ENCODE measurements at regions not wholly inside any gene's neighbourhood (a gene's known extent, or its start where the extent isn't known, plus 50 kb on each side); places are given as distances from the start of the nearest gene placed in this dataset.

DNA sequence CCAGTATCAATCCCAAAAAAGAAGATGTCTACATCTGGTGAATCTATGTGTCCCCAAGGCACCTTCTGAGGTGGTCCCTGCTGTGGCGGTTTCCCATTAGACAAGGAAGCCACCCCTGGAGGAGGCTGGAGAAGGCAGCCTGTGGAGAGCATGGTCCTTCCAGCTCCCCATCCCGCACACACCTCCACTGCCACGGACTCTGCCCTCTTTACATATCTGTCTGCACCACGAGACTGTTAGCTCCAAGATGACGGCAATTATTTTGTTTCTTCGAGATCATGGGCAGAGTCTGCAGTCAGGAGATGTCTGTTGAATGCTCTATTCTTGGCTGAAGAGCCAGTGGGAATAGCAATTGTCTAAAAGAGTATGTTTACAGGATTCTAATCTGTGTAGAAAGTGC is 132.0 kb downstream of the OSR1 start:
- DNase-seq (ENCODE audit: low read depth) = no peak
- POLR2A ChIA-PET = no interaction called here
- Histone ChIP-seq H3K36me3 (ENCODE audit: control insufficient read depth, insufficient read depth, low read length) (no peaks in the 10 kb centered on the region), H3K27me3 (ENCODE audit: control insufficient read depth, insufficient read depth, low read length) (no peaks in the 10 kb centered on the region), H3K4me3 (ENCODE audit: low read depth, low read length) (no peak overlapping the region)
- TF ChIP-seq, protein P1, sequence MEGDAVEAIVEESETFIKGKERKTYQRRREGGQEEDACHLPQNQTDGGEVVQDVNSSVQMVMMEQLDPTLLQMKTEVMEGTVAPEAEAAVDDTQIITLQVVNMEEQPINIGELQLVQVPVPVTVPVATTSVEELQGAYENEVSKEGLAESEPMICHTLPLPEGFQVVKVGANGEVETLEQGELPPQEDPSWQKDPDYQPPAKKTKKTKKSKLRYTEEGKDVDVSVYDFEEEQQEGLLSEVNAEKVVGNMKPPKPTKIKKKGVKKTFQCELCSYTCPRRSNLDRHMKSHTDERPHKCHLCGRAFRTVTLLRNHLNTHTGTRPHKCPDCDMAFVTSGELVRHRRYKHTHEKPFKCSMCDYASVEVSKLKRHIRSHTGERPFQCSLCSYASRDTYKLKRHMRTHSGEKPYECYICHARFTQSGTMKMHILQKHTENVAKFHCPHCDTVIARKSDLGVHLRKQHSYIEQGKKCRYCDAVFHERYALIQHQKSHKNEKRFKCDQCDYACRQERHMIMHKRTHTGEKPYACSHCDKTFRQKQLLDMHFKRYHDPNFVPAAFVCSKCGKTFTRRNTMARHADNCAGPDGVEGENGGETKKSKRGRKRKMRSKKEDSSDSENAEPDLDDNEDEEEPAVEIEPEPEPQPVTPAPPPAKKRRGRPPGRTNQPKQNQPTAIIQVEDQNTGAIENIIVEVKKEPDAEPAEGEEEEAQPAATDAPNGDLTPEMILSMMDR (IDR thresholded peaks at IDR 0.05; ENCODE audit: insufficient read depth, low read depth, low read length) = no peak
- CTCF ChIA-PET = interaction anchor here (1.0 kb wide), 1 partner anchor 18 kb away, joined by 4 read pairs; no protein-coding TSS in a partner anchor

DNA sequence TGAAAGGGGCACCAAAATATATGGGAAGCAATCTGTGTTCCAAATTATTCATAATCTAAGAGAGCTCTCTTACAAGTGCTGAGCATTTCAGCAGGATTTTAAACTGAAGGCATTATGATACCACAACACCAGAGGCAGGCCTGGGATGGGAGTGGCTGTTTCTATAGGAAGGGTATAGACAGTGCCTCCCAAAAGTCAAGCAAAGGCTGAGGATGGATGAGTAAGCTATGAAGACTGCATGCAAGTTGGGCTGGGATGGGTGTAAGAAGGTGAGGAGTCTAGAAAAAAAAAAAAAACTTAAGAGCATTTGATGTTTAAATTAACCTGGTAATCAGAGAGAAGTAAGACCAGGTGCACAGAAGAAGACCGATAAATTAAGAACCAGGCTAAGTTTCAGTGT is 132.5 kb downstream of the OSR1 start:
- POLR2A ChIA-PET = no interaction called here
- CTCF ChIA-PET = interaction anchor here (1.0 kb wide), 2 partner anchors 17 to 26 kb away, joined by 3 to 4 read pairs; no protein-coding TSS in a partner anchor
- no peak for DNase-seq (ENCODE audit: low read depth)
- Histone ChIP-seq H3K36me3 (ENCODE audit: control insufficient read depth, insufficient read depth, low read length) (no peaks in the 10 kb centered on the region), H3K27me3 (ENCODE audit: control insufficient read depth, insufficient read depth, low read length) (no peaks in the 10 kb centered on the region), H3K4me3 (ENCODE audit: low read depth, low read length) (no peak overlapping the region)
- TF ChIP-seq, protein P1 (IDR thresholded peaks at IDR 0.05; ENCODE audit: insufficient read depth, low read depth, low read length) = no peak

GRCh38 chr2:19225126-19225525 is 133.3 kb downstream of the OSR1 start:
- DNase-seq (ENCODE audit: low read depth) = no peak
- TF ChIP-seq, protein P1 (IDR thresholded peaks at IDR 0.05; ENCODE audit: insufficient read depth, low read depth, low read length) = no peak
- Histone ChIP-seq H3K27me3 (ENCODE audit: control insufficient read depth, insufficient read depth, low read length) (no peaks in the 10 kb centered on the region), H3K4me3 (ENCODE audit: low read depth, low read length) (no peak overlapping the region), H3K36me3 (ENCODE audit: control insufficient read depth, insufficient read depth, low read length) (no peaks in the 10 kb centered on the region)
- CTCF ChIA-PET = interaction anchor here (1.0 kb wide), 1 partner anchor 26 kb away, joined by 3 read pairs; no protein-coding TSS in a partner anchor
- POLR2A ChIA-PET = no interaction called here

DNA sequence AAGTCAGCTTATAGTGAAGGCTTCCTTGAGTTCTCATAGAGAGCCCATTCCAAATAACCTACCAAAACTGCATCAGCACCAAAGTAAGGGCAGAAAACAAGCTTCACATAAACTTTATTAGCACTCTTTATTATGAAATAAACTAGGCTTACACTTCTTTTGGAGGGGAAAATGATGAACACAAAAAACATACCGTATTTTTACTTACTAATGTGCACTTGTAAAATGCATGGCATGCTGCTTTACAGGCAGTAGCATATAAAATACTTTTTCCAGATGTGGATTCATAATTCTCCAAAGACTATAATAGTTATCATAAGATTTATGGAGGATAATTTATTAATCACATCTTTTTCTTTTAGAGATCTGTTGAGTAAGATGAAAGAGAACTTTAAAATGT is 133.9 kb downstream of the OSR1 start:
- ChIA-PET POLR2A (no interaction called here), CTCF (no interaction called here)
- H3K4me3 ChIP-seq (ENCODE audit: low read depth, low read length) = no peak overlapping the region
- H3K27me3 ChIP-seq (ENCODE audit: control insufficient read depth, insufficient read depth, low read length) = no peaks in the 10 kb centered on the region
- no peaks in the 10 kb centered on the region for H3K36me3 ChIP-seq (ENCODE audit: control insufficient read depth, insufficient read depth, low read length)
- TF ChIP-seq, protein P1 (IDR thresholded peaks at IDR 0.05; ENCODE audit: insufficient read depth, low read depth, low read length) = no peak
- no peak for DNase-seq (ENCODE audit: low read depth)

DNA sequence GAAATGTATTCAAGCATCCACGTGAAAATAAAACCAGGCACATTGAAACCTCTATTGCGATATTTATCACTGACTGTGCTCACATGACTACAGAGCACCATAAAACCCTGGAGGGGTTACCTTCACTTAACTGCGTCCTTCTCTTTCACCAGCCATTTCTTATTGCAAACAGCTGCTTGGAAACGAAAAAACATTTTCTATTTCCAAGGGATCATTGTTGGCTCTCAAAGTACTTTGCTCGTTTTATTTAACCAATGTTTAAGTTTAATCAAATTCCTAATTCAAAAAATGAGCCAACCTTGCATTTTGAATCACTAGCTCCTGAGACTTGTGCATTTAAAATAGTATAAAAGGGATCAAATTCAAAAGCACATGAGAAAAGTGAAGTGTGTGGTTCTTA is 134.4 kb downstream of the OSR1 start:
- no peaks in the 10 kb centered on the region for H3K36me3 ChIP-seq (ENCODE audit: control insufficient read depth, insufficient read depth, low read length)
- no peak for DNase-seq (ENCODE audit: low read depth)
- ChIA-PET POLR2A (no interaction called here), CTCF (no interaction called here)
- H3K27me3 ChIP-seq (ENCODE audit: control insufficient read depth, insufficient read depth, low read length) = no peaks in the 10 kb centered on the region
- no peak overlapping the region for H3K4me3 ChIP-seq (ENCODE audit: low read depth, low read length)
- TF ChIP-seq, protein P1 (IDR thresholded peaks at IDR 0.05; ENCODE audit: insufficient read depth, low read depth, low read length) = no peak

Measured in BJ (cell line).